GM10266 (cell line): ENCODE measurements at regions not wholly inside any gene's neighbourhood (a gene's known extent, or its start where the extent isn't known, plus 50 kb on each side); places are given as distances from the start of the nearest gene placed in this dataset.

ENCODE experiments used
- DNase-seq: peaks from one replicate; pipeline ENCODE4 v3.0.0; 2012; ENCODE audit errors: extremely low spot score
- TF ChIP-seq, protein P1 (sequence below): IDR thresholded peaks from 2 replicates; pipeline ENCODE4 v1.5.1; 2012; ENCODE audit warnings: mild to moderate bottlenecking, low read depth; ENCODE audit not compliant: control insufficient read depth, insufficient read depth; ENCODE audit errors: missing control alignments

DNA sequence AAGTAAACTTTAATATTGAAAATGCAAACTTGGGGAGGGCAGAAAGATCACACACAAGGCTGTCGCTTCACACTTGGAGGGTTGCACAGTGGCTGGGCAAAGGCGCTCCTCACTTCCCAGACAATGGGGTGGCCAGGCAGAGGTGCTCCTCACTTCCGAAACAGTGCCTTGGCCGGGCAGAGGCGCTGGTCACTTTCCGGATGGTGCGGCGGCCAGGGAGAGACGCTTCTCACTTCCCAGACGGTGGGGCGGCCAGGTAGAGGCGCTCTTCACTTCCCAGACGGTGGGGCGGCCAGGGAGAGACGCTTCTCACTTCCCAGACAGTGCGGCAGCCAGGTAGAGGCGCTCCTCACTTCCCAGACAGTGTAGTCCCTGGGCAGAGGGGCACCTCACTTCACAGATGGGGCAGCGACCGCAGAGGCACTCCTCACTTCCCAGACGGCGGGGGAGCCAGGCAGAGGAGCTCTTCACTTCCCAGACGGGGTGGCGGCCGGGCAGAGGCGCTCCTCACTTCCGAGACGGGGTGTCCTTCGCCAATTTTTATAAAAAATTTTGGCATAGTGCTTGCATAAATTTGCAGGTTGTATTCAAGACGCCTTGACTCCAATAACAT is 140.8 kb upstream of the PZP start:
- TF ChIP-seq, protein P1, sequence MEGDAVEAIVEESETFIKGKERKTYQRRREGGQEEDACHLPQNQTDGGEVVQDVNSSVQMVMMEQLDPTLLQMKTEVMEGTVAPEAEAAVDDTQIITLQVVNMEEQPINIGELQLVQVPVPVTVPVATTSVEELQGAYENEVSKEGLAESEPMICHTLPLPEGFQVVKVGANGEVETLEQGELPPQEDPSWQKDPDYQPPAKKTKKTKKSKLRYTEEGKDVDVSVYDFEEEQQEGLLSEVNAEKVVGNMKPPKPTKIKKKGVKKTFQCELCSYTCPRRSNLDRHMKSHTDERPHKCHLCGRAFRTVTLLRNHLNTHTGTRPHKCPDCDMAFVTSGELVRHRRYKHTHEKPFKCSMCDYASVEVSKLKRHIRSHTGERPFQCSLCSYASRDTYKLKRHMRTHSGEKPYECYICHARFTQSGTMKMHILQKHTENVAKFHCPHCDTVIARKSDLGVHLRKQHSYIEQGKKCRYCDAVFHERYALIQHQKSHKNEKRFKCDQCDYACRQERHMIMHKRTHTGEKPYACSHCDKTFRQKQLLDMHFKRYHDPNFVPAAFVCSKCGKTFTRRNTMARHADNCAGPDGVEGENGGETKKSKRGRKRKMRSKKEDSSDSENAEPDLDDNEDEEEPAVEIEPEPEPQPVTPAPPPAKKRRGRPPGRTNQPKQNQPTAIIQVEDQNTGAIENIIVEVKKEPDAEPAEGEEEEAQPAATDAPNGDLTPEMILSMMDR = no peak
- no peak for DNase-seq

DNA sequence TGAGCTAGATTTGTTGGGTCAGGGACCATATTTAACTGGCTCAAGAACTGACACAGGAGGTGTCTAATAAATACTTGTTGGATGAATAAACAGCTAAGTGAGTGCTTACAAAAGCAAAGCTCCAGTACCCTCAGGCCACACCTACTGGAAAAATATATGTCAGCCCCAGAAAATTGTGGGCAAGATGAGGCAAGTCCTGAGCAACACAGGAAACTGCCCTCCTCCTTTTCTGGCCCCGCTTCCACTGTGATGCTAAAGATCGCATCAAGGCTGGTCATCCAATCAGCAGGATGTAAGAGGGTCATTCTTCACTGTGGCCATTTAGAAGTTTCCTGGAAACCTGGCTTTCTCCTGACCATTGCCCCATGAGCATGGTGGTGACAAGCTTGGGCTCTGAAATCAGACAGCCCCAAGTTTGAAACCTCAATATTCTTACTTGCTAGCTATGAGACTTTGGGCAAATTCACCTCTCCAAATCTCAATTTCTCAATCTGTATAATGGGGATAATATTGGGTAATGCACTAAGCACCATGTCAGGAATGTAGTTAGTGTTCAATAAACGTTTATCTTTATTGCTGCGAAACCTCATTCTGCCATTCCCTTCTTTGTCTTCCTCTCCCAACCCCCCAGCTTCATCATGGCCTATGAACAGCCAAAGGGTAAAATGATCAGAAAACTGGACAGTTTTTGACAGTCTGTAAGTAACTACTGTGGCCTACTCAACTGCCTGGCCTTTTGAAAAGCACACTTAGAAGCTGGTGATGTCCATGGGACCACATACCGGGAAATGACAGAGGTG is 139.3 kb upstream of the PZP start:
- TF ChIP-seq, protein P1 = no peak
- no peak for DNase-seq

DNA sequence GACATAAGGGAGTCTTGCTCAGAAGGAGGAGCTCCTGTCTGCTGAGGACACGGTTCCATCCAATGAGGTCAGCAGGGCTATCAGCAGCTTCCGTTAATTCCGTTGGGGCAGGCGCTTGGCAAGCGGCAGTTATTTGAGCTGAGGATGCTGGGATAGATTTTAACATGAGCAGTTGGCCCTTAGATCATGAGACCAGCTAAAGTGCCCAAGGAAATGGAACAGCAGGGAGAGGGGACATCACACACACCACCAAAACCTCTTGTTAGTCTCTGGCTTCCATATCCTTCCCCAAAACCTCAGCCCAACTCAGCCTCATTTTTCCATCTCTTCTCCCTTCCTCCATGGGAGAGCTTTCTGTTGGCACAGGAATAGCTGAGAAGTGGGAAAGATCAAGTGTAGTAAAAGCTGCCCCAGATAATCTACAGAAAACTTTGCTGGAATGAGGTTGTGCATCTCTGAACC is 138.7 kb upstream of the PZP start:
- TF ChIP-seq, protein P1 = no peak
- DNase-seq = no peak

DNA sequence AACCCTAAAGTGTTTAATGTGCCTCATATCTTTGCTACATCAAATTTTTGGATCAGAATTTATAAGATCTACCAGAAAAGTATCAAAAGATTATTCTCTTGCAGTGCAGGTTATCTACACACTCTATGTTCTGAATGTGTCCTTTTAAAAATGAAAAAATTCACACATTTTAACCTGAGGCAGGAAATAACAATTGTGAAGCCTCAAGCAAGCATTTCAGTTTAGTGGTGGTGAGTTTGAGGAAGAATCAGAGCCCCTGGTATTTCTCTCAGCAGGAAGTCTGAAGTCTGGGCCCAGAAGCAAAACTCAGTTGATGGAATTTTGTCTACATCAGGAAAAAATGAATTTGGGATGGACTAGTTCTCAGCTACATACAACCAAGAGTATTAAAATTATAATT is 137.0 kb upstream of the PZP start:
- TF ChIP-seq, protein P1 = no peak
- DNase-seq = no peak

DNA sequence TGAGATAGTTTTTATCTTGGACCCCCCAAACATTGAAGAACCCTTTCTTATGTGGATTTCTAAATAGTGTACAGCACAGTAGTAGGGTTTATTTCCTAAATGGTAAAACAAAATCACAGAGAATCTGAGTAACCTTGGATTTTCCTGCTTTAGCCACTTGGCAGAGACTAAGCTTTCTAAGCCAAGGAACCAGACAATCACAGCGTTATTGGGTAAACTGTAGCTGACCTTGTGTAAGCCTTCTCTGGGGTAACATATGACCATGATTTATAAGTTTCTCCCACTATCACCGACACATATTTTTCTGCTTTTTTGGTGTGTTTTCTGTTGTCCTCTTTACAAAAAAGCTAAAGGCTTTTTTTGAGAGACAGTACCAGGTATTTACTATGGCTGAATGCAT is 136.3 kb upstream of the PZP start:
- DNase-seq = no peak
- TF ChIP-seq, protein P1 = no peak

DNA sequence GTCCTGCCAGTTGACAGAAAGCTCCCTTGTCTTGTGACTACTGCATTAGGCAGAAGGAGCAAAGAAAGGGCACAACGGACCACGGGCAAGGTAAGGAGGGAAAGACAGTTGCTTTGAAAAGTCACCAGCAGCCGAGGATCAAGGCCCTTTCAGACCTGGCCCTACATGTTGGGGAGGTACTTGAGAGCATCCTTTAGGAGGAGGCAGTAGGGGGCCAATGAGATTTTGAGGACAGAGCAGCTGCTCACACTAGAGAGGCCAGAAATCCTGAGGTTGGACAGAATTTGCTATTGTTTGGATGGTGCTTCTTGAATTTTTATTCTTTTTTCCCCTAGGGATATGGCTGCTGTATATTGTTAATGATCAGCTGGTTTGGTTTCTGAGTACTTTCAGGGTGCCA is 135.5 kb upstream of the PZP start:
- TF ChIP-seq, protein P1 = no peak
- DNase-seq = no peak
